ENCODE measurements at regions not wholly inside any gene's neighbourhood (a gene's known extent, or its start where the extent isn't known, plus 50 kb on each side); places are given as distances from the start of the nearest gene placed in this dataset.
A peak's percentile ranks its signal among the peaks of the same experiment; 100 is the strongest.
"Not testable (repeated sequence)": the region's sequence is repeated elsewhere in the genome, so short reads cannot be mapped to it uniquely, and the experiment has no call there.

GRCh38 chr2:131801210-131801744 lies 273.6 kb downstream of the CCDC74A start:
- no peaks in the 10 kb centered on the region for H3K36me3 ChIP-seq (ENCODE audit: control insufficient read depth, insufficient read depth, low read length)
- H3K9me3 ChIP-seq (ENCODE audit: control insufficient read depth, insufficient read depth, low read length) = no peaks in the 10 kb centered on the region
- H3K9ac ChIP-seq (ENCODE audit: low read depth, low read length) = no peak overlapping the region
- H3K4me1 ChIP-seq (ENCODE audit: control insufficient read depth, insufficient read depth, low read length) = no peaks in the 10 kb centered on the region
- no peak overlapping the region for H3K4me3 ChIP-seq (ENCODE audit: low read depth, low read length)
- peaks cover 5% of the 10 kb centered on the region for H3K27me3 ChIP-seq (ENCODE audit: control insufficient read depth, insufficient read depth, low read length)

GRCh38 chr2:131801745-131802350 lies 274.2 kb downstream of the CCDC74A start:
- peak overlapping the region; percentile 33 for H3K4me3 ChIP-seq (ENCODE audit: low read depth, low read length)
- not testable (repeated sequence) for H3K9ac ChIP-seq (ENCODE audit: low read depth, low read length); H3K9me3 ChIP-seq (ENCODE audit: control insufficient read depth, insufficient read depth, low read length); H3K27me3 ChIP-seq (ENCODE audit: control insufficient read depth, insufficient read depth, low read length); H3K36me3 ChIP-seq (ENCODE audit: control insufficient read depth, insufficient read depth, low read length); H3K4me1 ChIP-seq (ENCODE audit: control insufficient read depth, insufficient read depth, low read length)

DNA sequence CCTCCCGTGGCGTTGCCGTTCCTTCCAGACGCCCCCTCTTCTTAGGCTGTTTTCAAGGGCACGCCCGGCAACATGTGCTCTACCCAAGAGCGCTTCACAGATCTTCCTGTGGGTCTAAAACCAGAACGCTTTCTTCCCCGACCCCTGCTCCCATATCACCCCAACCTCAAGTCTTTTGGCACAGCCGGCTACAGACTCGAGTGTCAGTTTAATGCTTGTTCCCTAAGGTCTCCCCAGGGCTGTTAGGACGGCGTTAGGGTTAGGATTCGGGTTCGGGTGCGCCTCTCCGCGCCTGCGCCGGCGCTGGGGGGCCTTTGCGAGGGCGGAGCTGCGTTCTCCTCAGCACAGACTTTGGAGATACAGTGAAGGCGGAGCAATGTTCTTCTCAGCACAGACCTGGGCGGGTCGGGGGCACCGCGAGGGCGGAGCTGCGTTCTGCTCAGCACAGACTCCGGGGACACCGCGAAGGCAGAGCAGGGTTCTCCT lies 274.7 kb downstream of the CCDC74A start:
- H3K4me3 ChIP-seq (ENCODE audit: low read depth, low read length) = peak overlapping the region; percentile 33
- H3K27me3 ChIP-seq (ENCODE audit: control insufficient read depth, insufficient read depth, low read length); H3K9ac ChIP-seq (ENCODE audit: low read depth, low read length); H3K4me1 ChIP-seq (ENCODE audit: control insufficient read depth, insufficient read depth, low read length); H3K9me3 ChIP-seq (ENCODE audit: control insufficient read depth, insufficient read depth, low read length); H3K36me3 ChIP-seq (ENCODE audit: control insufficient read depth, insufficient read depth, low read length): not testable (repeated sequence)

DNA sequence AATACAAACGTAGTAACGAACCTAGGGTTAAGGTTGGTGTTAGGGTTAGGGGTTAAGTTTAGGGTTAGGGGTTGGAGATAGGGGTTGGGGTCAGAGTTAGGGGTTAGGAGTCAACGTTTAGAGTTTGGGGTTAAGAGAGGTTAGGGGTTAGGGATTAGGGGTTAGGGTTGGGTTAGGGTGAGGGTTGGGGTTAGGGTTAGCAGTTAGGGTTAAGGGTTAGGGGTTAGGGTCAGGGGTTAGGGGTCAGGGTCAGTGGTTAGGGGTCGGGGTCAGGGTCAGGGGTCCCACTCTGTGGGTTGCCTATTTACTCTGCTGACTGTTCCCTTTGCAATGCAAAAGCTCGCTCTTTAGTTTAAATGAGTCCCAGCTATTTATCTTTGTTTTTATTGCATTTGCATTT lies 275.5 kb downstream of the CCDC74A start:
- H3K36me3 ChIP-seq (ENCODE audit: control insufficient read depth, insufficient read depth, low read length); H3K4me1 ChIP-seq (ENCODE audit: control insufficient read depth, insufficient read depth, low read length); H3K27me3 ChIP-seq (ENCODE audit: control insufficient read depth, insufficient read depth, low read length); H3K4me3 ChIP-seq (ENCODE audit: low read depth, low read length); H3K9ac ChIP-seq (ENCODE audit: low read depth, low read length); H3K9me3 ChIP-seq (ENCODE audit: control insufficient read depth, insufficient read depth, low read length): not testable (repeated sequence)

DNA sequence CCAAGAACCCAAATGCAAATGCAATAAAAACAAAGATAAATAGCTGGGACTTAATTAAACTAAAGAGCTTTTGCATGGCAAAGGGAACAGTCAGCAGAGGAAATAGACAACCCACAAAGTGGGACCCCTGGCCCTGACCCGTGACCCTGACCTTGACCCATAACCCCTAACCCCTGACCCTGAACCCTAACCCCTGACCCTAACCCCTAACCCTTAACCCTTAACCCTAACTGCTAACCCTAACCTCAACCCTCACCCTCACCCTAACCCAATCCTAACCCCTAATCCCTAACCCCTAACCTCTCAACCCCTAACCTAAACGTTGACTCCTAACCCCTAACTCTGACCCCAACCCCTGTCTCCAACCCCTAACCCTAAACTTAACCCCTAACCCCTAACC lies 284.9 kb downstream of the CCDC74A start:
- not testable (repeated sequence) for H3K4me3 ChIP-seq (ENCODE audit: low read depth, low read length); H3K4me1 ChIP-seq (ENCODE audit: control insufficient read depth, insufficient read depth, low read length); H3K9me3 ChIP-seq (ENCODE audit: control insufficient read depth, insufficient read depth, low read length); H3K27me3 ChIP-seq (ENCODE audit: control insufficient read depth, insufficient read depth, low read length); H3K9ac ChIP-seq (ENCODE audit: low read depth, low read length); H3K36me3 ChIP-seq (ENCODE audit: control insufficient read depth, insufficient read depth, low read length)

DNA sequence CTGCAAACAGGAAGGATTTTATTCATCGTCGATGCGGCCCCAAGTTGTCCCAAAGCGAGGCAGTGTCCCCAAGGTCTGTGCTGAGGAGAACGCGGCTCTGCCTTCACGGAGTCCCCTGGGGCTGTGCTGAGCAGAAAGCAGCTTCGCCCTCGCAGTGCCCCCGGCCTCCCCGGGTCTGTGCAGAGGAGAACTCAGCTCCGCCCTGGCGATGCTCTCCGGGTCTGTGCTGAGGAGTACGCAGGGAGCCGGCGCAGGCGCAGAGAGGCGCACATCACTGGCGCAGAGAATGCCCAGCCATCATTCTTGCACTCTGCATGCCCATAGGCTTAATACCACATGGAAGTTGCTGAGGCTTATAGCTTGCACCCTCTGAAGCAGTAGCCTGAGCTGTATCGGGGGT lies 285.7 kb downstream of the CCDC74A start:
- H3K4me1 ChIP-seq (ENCODE audit: control insufficient read depth, insufficient read depth, low read length); H3K9me3 ChIP-seq (ENCODE audit: control insufficient read depth, insufficient read depth, low read length); H3K36me3 ChIP-seq (ENCODE audit: control insufficient read depth, insufficient read depth, low read length); H3K27me3 ChIP-seq (ENCODE audit: control insufficient read depth, insufficient read depth, low read length); H3K4me3 ChIP-seq (ENCODE audit: low read depth, low read length); H3K9ac ChIP-seq (ENCODE audit: low read depth, low read length): not testable (repeated sequence)

- H3K36me3 ChIP-seq (ENCODE audit: control insufficient read depth, insufficient read depth, low read length); H3K9me3 ChIP-seq (ENCODE audit: control insufficient read depth, insufficient read depth, low read length); H3K4me3 ChIP-seq (ENCODE audit: low read depth, low read length); H3K9ac ChIP-seq (ENCODE audit: low read depth, low read length); H3K4me1 ChIP-seq (ENCODE audit: control insufficient read depth, insufficient read depth, low read length); H3K27me3 ChIP-seq (ENCODE audit: control insufficient read depth, insufficient read depth, low read length): not testable (repeated sequence)
Measured at GRCh38 chr2:131818267-131818973, 290.7 kb downstream of the CCDC74A start.

- not testable (repeated sequence) for H3K4me3 ChIP-seq (ENCODE audit: low read depth, low read length); H3K27me3 ChIP-seq (ENCODE audit: control insufficient read depth, insufficient read depth, low read length); H3K36me3 ChIP-seq (ENCODE audit: control insufficient read depth, insufficient read depth, low read length); H3K9me3 ChIP-seq (ENCODE audit: control insufficient read depth, insufficient read depth, low read length); H3K4me1 ChIP-seq (ENCODE audit: control insufficient read depth, insufficient read depth, low read length); H3K9ac ChIP-seq (ENCODE audit: low read depth, low read length)
Measured at GRCh38 chr2:131822237-131822721, 294.6 kb downstream of the CCDC74A start.

DNA sequence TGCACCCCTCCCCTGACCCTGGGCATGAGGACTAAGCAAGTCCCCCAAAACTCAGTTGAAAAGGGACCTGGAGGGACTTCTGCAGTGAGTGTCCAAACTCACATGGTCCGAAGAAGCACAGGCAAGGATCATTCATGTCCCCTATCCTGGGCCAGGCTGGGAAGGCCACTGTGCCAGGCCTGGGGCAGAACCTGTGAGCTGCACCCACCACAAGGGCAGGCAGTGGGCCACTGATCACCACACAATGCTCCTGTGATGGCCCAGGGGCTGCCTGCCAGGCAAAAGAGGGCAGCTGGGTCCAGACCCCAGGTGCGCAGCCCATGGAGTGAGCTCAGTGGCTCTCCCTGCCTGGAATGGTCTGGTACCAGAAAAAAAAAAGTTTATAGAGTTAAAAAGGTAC lies 295.4 kb downstream of the CCDC74A start:
- H3K4me3 ChIP-seq (ENCODE audit: low read depth, low read length); H3K27me3 ChIP-seq (ENCODE audit: control insufficient read depth, insufficient read depth, low read length); H3K4me1 ChIP-seq (ENCODE audit: control insufficient read depth, insufficient read depth, low read length); H3K36me3 ChIP-seq (ENCODE audit: control insufficient read depth, insufficient read depth, low read length); H3K9ac ChIP-seq (ENCODE audit: low read depth, low read length); H3K9me3 ChIP-seq (ENCODE audit: control insufficient read depth, insufficient read depth, low read length): not testable (repeated sequence)

DNA sequence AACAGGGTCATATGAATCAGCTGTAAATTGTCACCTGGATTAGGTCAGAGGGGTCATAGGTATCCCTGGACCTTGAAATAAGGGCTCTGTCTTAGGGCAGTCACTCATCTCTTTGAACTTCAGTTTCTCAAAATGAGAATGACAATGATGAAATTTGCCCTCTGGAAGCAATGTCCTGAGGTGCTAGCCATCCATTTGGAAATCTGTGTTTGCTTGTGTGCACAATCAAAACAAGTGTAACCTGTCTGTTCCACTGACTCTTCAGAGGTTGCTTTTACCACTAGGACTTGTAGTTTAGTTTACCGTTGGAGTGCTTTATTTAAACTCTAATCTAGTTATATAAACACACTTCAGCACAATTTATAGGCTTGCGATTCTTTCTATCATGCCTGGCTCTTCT lies 297.3 kb downstream of the CCDC74A start:
- H3K27me3 ChIP-seq (ENCODE audit: control insufficient read depth, insufficient read depth, low read length); H3K4me3 ChIP-seq (ENCODE audit: low read depth, low read length); H3K36me3 ChIP-seq (ENCODE audit: control insufficient read depth, insufficient read depth, low read length); H3K9ac ChIP-seq (ENCODE audit: low read depth, low read length); H3K9me3 ChIP-seq (ENCODE audit: control insufficient read depth, insufficient read depth, low read length); H3K4me1 ChIP-seq (ENCODE audit: control insufficient read depth, insufficient read depth, low read length): not testable (repeated sequence)

DNA sequence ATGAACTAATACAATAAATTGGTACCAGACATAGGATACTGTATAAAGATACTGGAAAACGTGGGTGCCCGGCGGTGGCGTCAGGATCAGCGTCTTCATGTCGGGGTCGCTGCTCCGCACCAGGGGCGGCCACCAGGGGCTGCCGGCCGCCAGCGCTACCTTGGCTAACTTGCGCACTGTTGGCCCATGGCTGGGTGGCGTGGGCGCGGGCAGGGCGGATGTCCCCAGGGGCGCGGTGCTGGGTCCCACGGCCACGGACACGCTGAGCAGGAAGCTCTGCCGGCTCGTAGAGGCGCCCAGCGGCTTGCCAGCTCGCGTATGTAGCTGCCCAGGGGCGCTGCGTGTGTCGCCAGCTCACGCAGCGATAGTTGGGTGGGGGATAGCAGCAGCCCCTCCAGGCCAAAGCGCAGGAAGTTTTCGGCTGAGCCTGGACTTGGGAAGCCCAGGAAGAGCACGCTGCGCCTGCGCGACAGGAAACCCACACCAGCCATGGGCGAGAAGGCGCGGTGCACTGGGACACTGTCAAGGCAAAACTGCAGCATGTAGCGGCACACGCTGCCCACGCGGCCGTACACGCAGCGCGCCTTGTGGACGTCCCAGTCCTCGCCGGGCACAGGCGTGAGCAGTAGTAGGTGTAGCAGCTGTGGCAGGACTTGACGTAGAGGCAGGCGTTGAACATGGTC lies 299.9 kb downstream of the CCDC74A start:
- Histone ChIP-seq H3K36me3 (ENCODE audit: control insufficient read depth, insufficient read depth, low read length) (no peaks in the 10 kb centered on the region), H3K9ac (ENCODE audit: low read depth, low read length) (no peak overlapping the region), H3K27me3 (ENCODE audit: control insufficient read depth, insufficient read depth, low read length) (no peaks in the 10 kb centered on the region), H3K9me3 (ENCODE audit: control insufficient read depth, insufficient read depth, low read length) (no peaks in the 10 kb centered on the region), H3K4me3 (ENCODE audit: low read depth, low read length) (no peak overlapping the region), H3K4me1 (ENCODE audit: control insufficient read depth, insufficient read depth, low read length) (no peaks in the 10 kb centered on the region)

- Histone ChIP-seq H3K4me3 (ENCODE audit: low read depth, low read length) (no peak overlapping the region), H3K27me3 (ENCODE audit: control insufficient read depth, insufficient read depth, low read length) (no peaks in the 10 kb centered on the region), H3K4me1 (ENCODE audit: control insufficient read depth, insufficient read depth, low read length) (no peaks in the 10 kb centered on the region), H3K36me3 (ENCODE audit: control insufficient read depth, insufficient read depth, low read length) (no peaks in the 10 kb centered on the region), H3K9ac (ENCODE audit: low read depth, low read length) (no peak overlapping the region), H3K9me3 (ENCODE audit: control insufficient read depth, insufficient read depth, low read length) (no peaks in the 10 kb centered on the region)
Measured at GRCh38 chr2:131828164-131828561, 300.5 kb downstream of the CCDC74A start.
